Naive thymus-derived CD4-positive, alpha-beta T cell (primary cell): ENCODE measurements at regions not wholly inside any gene's neighbourhood (a gene's known extent, or its start where the extent isn't known, plus 50 kb on each side); places are given as distances from the start of the nearest gene placed in this dataset.
"Not testable (repeated sequence)": the region's sequence is repeated elsewhere in the genome, so short reads cannot be mapped to it uniquely, and the experiment has no call there.

Experiments
- ATAC-seq: fragments of 150-1000 bp; cut with Tn5 transposase; 2 replicates; pipeline ENCODE4 v1.10.0; 2021; ENCODE audit warnings: mild to moderate bottlenecking, moderate library complexity
- CTCF ChIA-PET: fragments of 350-600 bp; sonication (Branson Sonifier 250); formaldehyde crosslinking; loops from one replicate; lab custom pipeline; 2021; ENCODE audit warnings: antibody characterized with exemption; lab: Charles Lee
- POLR2A ChIA-PET: fragments of 350-600 bp; sonication (Branson Sonifier 250); formaldehyde crosslinking; loops from one replicate; lab custom pipeline; 2021; ENCODE audit warnings: antibody characterized with exemption, inconsistent platforms; lab: Charles Lee
- DNase-seq, 9 donors: peaks; one replicate each; pipeline versions ENCODE4 v3.0.0 to v3.0.0-alpha.2; 2020 to 2022; ENCODE audit warnings: mixed read lengths in 1 of 9
- H3K27ac ChIP-seq: one replicate; pipeline ENCODE4 v1.7.0; 2013; ENCODE audit warnings: mild to moderate bottlenecking, low read depth, low read length, moderate library complexity
- H3K27me3 ChIP-seq, 2 donors: one replicate each; pipeline ENCODE4 v1.7.0; 2013; ENCODE audit warnings: low read length in 2 of 2, mild to moderate bottlenecking in 2 of 2, moderate library complexity in 2 of 2; ENCODE audit not compliant: control insufficient read depth in 2 of 2, insufficient read depth in 2 of 2
- H3K36me3 ChIP-seq, 3 experiments: 1 replicate in 2 of 3; 2 replicates in 1 of 3; pipeline ENCODE4 v1.7.0; 2013; ENCODE audit warnings: low read length in 3 of 3, mild to moderate bottlenecking in 3 of 3, moderate library complexity in 1 of 3; ENCODE audit not compliant: insufficient read depth in 3 of 3, control insufficient read depth in 2 of 3
- H3K4me1 ChIP-seq, 2 donors: one replicate each; pipeline ENCODE4 v1.7.0; 2013; ENCODE audit warnings: low read length in 2 of 2, mild to moderate bottlenecking in 2 of 2, moderate library complexity in 1 of 2; ENCODE audit not compliant: control insufficient read depth in 2 of 2, insufficient read depth in 2 of 2
- H3K4me3 ChIP-seq: 2 replicates; pipeline ENCODE4 v1.7.0; 2013; ENCODE audit warnings: mild to moderate bottlenecking, low read length
- H3K9me3 ChIP-seq, 3 experiments: 1 replicate in 2 of 3; 2 replicates in 1 of 3; pipeline ENCODE4 v1.7.0; 2013; ENCODE audit warnings: low read length in 3 of 3; ENCODE audit not compliant: control insufficient read depth in 2 of 3
- H3K27ac Mint-ChIP-seq, 9 donors: one replicate each; pipeline ENCODE4 v1.8.0; 2020 to 2022; ENCODE audit warnings: mixed read lengths in 9 of 9, mild to moderate bottlenecking in 8 of 9, moderate library complexity in 5 of 9, inconsistent platforms in 2 of 9
- H3K27me3 Mint-ChIP-seq, 5 donors: one replicate each; pipeline ENCODE4 v1.8.0; 2021 to 2022; ENCODE audit warnings: mixed read lengths in 5 of 5, mild to moderate bottlenecking in 1 of 5
- H3K36me3 Mint-ChIP-seq, 5 donors: one replicate each; pipeline ENCODE4 v1.8.0; 2020 to 2022; ENCODE audit warnings: mixed read lengths in 5 of 5, mild to moderate bottlenecking in 3 of 5, inconsistent platforms in 1 of 5
- H3K4me1 Mint-ChIP-seq, 7 donors: one replicate each; pipeline ENCODE4 v1.8.0; 2020 to 2022; ENCODE audit warnings: mixed read lengths in 7 of 7, mild to moderate bottlenecking in 3 of 7, inconsistent platforms in 1 of 7
- H3K4me3 Mint-ChIP-seq, 10 donors: one replicate each; pipeline ENCODE4 v1.8.0; 2020 to 2022; ENCODE audit warnings: mild to moderate bottlenecking in 10 of 10, mixed read lengths in 10 of 10, moderate library complexity in 6 of 10, inconsistent platforms in 2 of 10
- H3K9me3 Mint-ChIP-seq, 11 donors: one replicate each; pipeline ENCODE4 v1.8.0; 2020 to 2022; ENCODE audit warnings: mixed read lengths in 11 of 11, mild to moderate bottlenecking in 4 of 11, inconsistent platforms in 1 of 11, moderate library complexity in 1 of 11
- intact Hi-C, 2 donors: fragments of 100-400 bp; cut with micrococcal nuclease; formaldehyde crosslinking; loops; one replicate each; pipeline ENCODE4 v1.15.1; 2023

DNA sequence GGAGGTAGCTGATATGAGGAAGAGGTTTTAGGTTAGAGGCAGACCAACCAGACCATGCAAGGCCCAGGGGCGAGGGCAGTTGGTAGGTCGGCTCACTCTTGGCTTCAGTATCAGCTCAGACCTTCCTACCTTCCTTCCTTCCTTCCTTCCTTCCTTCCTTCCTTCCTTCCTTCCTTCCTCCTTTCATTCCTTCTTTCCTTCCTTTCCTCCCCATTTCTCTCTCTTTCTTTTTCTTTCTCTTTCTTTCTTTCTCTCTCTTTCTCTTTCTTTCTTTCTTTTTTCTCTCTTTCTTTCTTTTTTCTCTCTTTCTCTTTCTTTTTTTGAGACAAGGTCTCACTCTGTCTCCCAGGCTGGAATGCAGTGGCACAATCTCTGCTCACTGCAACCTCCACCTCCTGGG lies 89.1 kb downstream of the MAB21L3 start:
- H3K4me1 Mint-ChIP-seq, DNase-seq, H3K9me3 ChIP-seq, H3K9me3 Mint-ChIP-seq, H3K27ac Mint-ChIP-seq, CTCF ChIA-PET, H3K36me3 ChIP-seq, intact Hi-C loops, H3K4me3 Mint-ChIP-seq, ATAC-seq, H3K4me1 ChIP-seq, H3K27me3 ChIP-seq, H3K36me3 Mint-ChIP-seq, H3K27ac ChIP-seq, H3K4me3 ChIP-seq: not testable (repeated sequence)
- peaks cover 0 to 55% (median 11%) of the 10 kb centered on the region in 5 donors for H3K27me3 Mint-ChIP-seq
- POLR2A ChIA-PET = interaction anchor here (0.8 kb wide), 1 partner anchor 51 kb away, joined by 3 read pairs; no protein-coding TSS in a partner anchor

GRCh38 chr1:116201911-116202310 lies 90.7 kb downstream of the MAB21L3 start:
- Mint-ChIP-seq H3K4me3 (no peak overlapping the region), H3K4me1 (peaks cover 0 to 6% (median 0%) of the 10 kb centered on the region in 7 donors), H3K27me3 (peaks cover 0 to 55% (median 11%) of the 10 kb centered on the region in 5 donors), H3K27ac (no peak overlapping the region), H3K36me3 (peaks cover 0 to 4% (median 0%) of the 10 kb centered on the region in 5 donors), H3K9me3 (peaks cover 0 to 8% (median 2%) of the 10 kb centered on the region in 11 donors)
- Histone ChIP-seq H3K36me3 (no peaks in the 10 kb centered on the region), H3K27me3 (no peaks in the 10 kb centered on the region), H3K4me1 (no peaks in the 10 kb centered on the region), H3K9me3 (no peaks in the 10 kb centered on the region), H3K27ac (no peak overlapping the region), H3K4me3 (no peak overlapping the region)
- POLR2A ChIA-PET = no interaction called here
- DNase-seq = no peak
- intact Hi-C loops = no loop called here
- CTCF ChIA-PET = no interaction called here
- no peak for ATAC-seq

DNA sequence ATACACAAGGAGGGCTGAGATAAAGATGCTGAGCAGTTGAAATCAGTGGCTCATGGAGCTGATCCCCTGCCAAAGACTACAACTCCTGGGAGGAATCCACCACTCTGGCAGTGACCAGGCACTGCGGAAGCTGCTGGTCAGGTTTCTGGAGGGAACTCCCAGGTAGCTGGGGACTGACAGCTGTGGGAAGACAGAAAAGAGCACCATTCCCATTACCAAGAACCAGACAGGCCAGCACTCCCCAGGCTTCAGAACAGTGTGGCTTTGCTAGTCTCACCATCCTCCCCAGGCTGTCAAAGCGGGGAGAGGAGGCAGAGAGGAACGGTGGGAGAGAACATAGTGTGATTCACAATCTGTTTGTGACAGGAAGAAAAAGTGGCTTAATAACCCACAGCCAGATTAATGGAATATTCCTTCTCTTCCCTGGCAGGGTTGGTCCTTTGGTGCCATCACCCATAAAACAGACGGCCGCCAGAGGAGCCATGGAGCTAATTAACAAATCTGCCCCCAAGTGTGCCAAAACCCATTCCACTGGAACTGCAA lies 92.1 kb downstream of the MAB21L3 start:
- intact Hi-C loops = no loop called here
- Mint-ChIP-seq H3K9me3 (peaks cover 0 to 8% (median 2%) of the 10 kb centered on the region in 11 donors), H3K27ac (no peak overlapping the region), H3K36me3 (peaks cover 0 to 4% (median 0%) of the 10 kb centered on the region in 5 donors), H3K4me1 (peaks cover 0 to 6% (median 0%) of the 10 kb centered on the region in 7 donors), H3K27me3 (peaks cover 0 to 52% (median 11%) of the 10 kb centered on the region in 5 donors), H3K4me3 (no peak overlapping the region)
- ATAC-seq (no peak), DNase-seq (no peak)
- Histone ChIP-seq H3K36me3 (no peaks in the 10 kb centered on the region), H3K9me3 (no peaks in the 10 kb centered on the region), H3K4me3 (no peak overlapping the region), H3K27me3 (no peaks in the 10 kb centered on the region), H3K27ac (no peak overlapping the region), H3K4me1 (no peaks in the 10 kb centered on the region)
- ChIA-PET POLR2A (no interaction called here), CTCF (no interaction called here)

GRCh38 chr1:116203920-116204319 lies 92.7 kb downstream of the MAB21L3 start:
- intact Hi-C loops = no loop called here
- ATAC-seq (no peak), DNase-seq (no peak)
- Histone ChIP-seq H3K4me1 (no peaks in the 10 kb centered on the region), H3K9me3 (no peaks in the 10 kb centered on the region), H3K27me3 (no peaks in the 10 kb centered on the region), H3K4me3 (no peak overlapping the region), H3K36me3 (no peaks in the 10 kb centered on the region), H3K27ac (no peak overlapping the region)
- H3K4me3 Mint-ChIP-seq = no peak overlapping the region
- ChIA-PET POLR2A (no interaction called here), CTCF (no interaction called here)
- peaks cover 0 to 4% (median 0%) of the 10 kb centered on the region in 5 donors for H3K36me3 Mint-ChIP-seq
- peaks cover 0 to 52% (median 11%) of the 10 kb centered on the region in 5 donors for H3K27me3 Mint-ChIP-seq
- no peak overlapping the region for H3K27ac Mint-ChIP-seq
- peaks cover 0 to 6% (median 0%) of the 10 kb centered on the region in 7 donors for H3K4me1 Mint-ChIP-seq
- H3K9me3 Mint-ChIP-seq = peaks cover 0 to 8% (median 2%) of the 10 kb centered on the region in 11 donors

DNA sequence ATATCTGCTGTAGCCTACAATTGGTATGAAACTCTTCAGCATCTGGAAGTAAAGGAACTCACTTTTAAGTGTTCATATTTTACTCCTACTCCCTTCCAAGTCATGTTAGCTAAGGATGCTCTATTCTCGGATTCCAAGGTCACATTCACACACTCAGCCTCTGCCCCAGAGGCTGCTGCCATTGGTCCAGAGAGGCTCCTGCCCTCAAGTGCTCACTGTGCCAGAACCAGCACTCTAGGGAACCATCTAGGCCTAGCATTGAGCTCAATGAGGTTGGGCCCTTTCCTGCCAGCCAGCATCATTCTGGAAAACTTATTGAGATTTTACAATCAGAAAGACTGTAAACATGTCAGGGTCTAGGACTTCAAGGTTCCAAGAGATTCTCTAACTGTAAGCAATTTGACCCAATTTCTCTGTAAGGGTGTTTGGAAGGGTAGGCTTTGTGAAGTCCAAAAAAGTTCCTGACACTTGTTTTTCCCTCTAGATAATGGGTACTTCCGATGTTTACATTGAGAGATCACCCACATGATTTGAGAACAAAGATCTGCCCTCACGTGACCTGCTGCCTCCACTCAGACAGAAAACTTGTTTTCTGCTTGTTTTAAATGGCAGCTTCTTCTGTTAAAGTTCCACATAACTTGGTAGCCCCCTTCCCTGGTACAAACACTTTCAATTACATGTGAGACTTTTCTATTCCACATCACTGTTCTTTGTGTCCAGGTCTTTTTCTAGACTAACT lies 94.9 kb downstream of the MAB21L3 start:
- H3K27ac ChIP-seq = no peak overlapping the region
- H3K4me1 ChIP-seq = no peaks in the 10 kb centered on the region
- Mint-ChIP-seq H3K36me3 (peaks cover 0 to 4% (median 0%) of the 10 kb centered on the region in 5 donors), H3K4me1 (peaks cover 0 to 4% (median 0%) of the 10 kb centered on the region in 7 donors), H3K4me3 (no peak overlapping the region), H3K9me3 (peaks cover 0 to 8% (median 2%) of the 10 kb centered on the region in 11 donors), H3K27ac (peak overlapping the region in 1 of 9 donors; percentile 4), H3K27me3 (peaks cover 0 to 33% (median 8%) of the 10 kb centered on the region in 5 donors)
- no peaks in the 10 kb centered on the region for H3K9me3 ChIP-seq
- H3K27me3 ChIP-seq = no peaks in the 10 kb centered on the region
- no peaks in the 10 kb centered on the region for H3K36me3 ChIP-seq
- H3K4me3 ChIP-seq = no peak overlapping the region
- ATAC-seq (no peak), DNase-seq (no peak)
- intact Hi-C loops = no loop called here
- ChIA-PET CTCF (no interaction called here), POLR2A (no interaction called here)

DNA sequence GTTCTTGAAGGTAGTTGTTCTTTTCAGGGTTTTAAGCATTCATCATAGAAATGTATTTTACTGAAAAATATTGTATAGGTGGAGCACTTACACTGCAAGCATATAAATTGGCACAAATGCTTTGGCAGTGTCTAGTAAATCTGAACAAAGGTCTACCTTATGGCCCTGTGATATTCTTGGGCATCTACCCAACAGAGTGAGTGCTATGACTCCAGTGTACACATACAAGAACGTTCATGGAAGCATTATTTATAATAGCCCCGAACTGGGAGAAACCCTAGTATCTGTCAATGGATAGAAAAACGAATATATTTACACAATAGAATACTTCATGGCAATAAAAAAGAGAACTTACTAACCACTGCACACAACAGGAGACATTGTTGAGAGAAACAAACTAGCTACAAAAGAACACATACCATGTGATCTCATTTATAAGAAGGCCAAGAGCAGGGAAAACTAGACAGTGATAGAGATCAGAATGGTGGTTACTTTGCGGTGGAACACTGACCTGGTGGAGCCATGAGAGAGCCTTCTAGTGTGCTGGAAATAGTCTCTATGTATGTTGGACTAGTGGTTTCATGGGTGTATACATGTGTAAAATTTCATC lies 96.0 kb downstream of the MAB21L3 start:
- Mint-ChIP-seq H3K36me3 (peaks cover 0 to 4% (median 0%) of the 10 kb centered on the region in 5 donors), H3K27me3 (peaks cover 0 to 25% (median 4%) of the 10 kb centered on the region in 5 donors), H3K9me3 (peaks cover 0 to 8% (median 4%) of the 10 kb centered on the region in 11 donors), H3K4me3 (no peak overlapping the region), H3K4me1 (peaks cover 0 to 4% (median 0%) of the 10 kb centered on the region in 7 donors), H3K27ac (no peak overlapping the region)
- DNase-seq (no peak), ATAC-seq (no peak)
- no peaks in the 10 kb centered on the region for H3K4me1 ChIP-seq
- no peak overlapping the region for H3K27ac ChIP-seq
- intact Hi-C loops = no loop called here
- no peaks in the 10 kb centered on the region for H3K36me3 ChIP-seq
- H3K27me3 ChIP-seq = no peaks in the 10 kb centered on the region
- no peaks in the 10 kb centered on the region for H3K9me3 ChIP-seq
- ChIA-PET CTCF (no interaction called here), POLR2A (no interaction called here)
- no peak overlapping the region for H3K4me3 ChIP-seq
